ENCODE measurements at regions not wholly inside any gene's neighbourhood (a gene's known extent, or its start where the extent isn't known, plus 50 kb on each side); places are given as distances from the start of the nearest gene placed in this dataset.

GRCh38 chr4:17273047-17273446 is 238.8 kb downstream of the QDPR start:
- TF ChIP-seq, protein P1, sequence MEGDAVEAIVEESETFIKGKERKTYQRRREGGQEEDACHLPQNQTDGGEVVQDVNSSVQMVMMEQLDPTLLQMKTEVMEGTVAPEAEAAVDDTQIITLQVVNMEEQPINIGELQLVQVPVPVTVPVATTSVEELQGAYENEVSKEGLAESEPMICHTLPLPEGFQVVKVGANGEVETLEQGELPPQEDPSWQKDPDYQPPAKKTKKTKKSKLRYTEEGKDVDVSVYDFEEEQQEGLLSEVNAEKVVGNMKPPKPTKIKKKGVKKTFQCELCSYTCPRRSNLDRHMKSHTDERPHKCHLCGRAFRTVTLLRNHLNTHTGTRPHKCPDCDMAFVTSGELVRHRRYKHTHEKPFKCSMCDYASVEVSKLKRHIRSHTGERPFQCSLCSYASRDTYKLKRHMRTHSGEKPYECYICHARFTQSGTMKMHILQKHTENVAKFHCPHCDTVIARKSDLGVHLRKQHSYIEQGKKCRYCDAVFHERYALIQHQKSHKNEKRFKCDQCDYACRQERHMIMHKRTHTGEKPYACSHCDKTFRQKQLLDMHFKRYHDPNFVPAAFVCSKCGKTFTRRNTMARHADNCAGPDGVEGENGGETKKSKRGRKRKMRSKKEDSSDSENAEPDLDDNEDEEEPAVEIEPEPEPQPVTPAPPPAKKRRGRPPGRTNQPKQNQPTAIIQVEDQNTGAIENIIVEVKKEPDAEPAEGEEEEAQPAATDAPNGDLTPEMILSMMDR (conservative IDR thresholded peaks at IDR 0.05; ENCODE audit: low read depth in 2 of 2), result no peak
- TF ChIP-seq EZH2 (IDR thresholded peaks at IDR 0.05; ENCODE audit: low read depth, unreplicated experiment) (no peak), EZH2phosphoT487 (IDR thresholded peaks at IDR 0.05; ENCODE audit: unreplicated experiment) (no peak), POLR2AphosphoS5 (IDR thresholded peaks at IDR 0.05; ENCODE audit: low read depth) (no peak), JUNB (IDR thresholded peaks at IDR 0.05; ENCODE audit: unreplicated experiment) (no peak), CREB1 (CRISPR knock-in tag; IDR thresholded peaks at IDR 0.05; ENCODE audit: low read depth) (no peak), STAT1 (IDR thresholded peaks at IDR 0.05; ENCODE audit: unreplicated experiment) (no peak), ZNF114 (CRISPR knock-in tag; IDR thresholded peaks at IDR 0.05) (no peak), ZNF331 (CRISPR knock-in tag; IDR thresholded peaks at IDR 0.05; ENCODE audit: low read depth) (no peak), ZNF462 (CRISPR knock-in tag; IDR thresholded peaks at IDR 0.05) (no peak)
- TF ChIP-seq, protein P2, sequence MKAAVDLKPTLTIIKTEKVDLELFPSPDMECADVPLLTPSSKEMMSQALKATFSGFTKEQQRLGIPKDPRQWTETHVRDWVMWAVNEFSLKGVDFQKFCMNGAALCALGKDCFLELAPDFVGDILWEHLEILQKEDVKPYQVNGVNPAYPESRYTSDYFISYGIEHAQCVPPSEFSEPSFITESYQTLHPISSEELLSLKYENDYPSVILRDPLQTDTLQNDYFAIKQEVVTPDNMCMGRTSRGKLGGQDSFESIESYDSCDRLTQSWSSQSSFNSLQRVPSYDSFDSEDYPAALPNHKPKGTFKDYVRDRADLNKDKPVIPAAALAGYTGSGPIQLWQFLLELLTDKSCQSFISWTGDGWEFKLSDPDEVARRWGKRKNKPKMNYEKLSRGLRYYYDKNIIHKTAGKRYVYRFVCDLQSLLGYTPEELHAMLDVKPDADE (IDR thresholded peaks at IDR 0.05), result no peak
- TF ChIP-seq, protein P3, sequence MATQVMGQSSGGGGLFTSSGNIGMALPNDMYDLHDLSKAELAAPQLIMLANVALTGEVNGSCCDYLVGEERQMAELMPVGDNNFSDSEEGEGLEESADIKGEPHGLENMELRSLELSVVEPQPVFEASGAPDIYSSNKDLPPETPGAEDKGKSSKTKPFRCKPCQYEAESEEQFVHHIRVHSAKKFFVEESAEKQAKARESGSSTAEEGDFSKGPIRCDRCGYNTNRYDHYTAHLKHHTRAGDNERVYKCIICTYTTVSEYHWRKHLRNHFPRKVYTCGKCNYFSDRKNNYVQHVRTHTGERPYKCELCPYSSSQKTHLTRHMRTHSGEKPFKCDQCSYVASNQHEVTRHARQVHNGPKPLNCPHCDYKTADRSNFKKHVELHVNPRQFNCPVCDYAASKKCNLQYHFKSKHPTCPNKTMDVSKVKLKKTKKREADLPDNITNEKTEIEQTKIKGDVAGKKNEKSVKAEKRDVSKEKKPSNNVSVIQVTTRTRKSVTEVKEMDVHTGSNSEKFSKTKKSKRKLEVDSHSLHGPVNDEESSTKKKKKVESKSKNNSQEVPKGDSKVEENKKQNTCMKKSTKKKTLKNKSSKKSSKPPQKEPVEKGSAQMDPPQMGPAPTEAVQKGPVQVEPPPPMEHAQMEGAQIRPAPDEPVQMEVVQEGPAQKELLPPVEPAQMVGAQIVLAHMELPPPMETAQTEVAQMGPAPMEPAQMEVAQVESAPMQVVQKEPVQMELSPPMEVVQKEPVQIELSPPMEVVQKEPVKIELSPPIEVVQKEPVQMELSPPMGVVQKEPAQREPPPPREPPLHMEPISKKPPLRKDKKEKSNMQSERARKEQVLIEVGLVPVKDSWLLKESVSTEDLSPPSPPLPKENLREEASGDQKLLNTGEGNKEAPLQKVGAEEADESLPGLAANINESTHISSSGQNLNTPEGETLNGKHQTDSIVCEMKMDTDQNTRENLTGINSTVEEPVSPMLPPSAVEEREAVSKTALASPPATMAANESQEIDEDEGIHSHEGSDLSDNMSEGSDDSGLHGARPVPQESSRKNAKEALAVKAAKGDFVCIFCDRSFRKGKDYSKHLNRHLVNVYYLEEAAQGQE (IDR thresholded peaks at IDR 0.05; ENCODE audit: unreplicated experiment), result no peak

All from GM23338 (cell line).